ENCODE measurements at regions not wholly inside any gene's neighbourhood (a gene's known extent, or its start where the extent isn't known, plus 50 kb on each side); places are given as distances from the start of the nearest gene placed in this dataset.

DNA sequence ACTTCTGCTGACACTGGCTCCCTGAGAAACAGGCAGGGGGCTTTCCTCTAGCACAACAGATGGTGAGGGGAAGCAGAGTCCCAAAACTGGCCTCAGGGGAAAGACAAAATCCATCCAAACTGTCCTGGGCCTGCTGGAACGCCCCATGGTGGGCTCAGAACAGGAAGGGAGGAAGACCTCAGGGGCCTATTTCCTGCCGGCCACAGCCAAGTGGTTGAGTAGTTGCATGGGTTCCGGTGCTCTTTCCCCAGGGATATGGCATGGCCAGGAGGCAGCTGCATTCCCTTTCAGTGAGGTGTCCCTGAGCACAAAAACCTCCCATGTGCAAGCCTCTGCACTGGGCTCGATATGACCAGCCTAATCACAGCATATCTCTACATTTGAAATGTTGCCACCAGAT, 303.0 kb upstream of the IRX5 start (continued):
- TF ChIP-seq, protein P1, sequence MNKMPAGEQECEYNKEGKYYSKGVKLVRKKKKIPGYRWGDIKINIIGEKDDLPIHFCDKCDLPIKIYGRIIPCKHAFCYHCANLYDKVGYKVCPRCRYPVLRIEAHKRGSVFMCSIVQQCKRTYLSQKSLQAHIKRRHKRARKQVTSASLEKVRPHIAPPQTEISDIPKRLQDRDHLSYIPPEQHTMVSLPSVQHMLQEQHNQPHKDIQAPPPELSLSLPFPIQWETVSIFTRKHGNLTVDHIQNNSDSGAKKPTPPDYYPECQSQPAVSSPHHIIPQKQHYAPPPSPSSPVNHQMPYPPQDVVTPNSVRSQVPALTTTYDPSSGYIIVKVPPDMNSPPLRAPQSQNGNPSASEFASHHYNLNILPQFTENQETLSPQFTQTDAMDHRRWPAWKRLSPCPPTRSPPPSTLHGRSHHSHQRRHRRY (tag by site-specific recombination; IDR thresholded peaks at IDR 0.05): no peak
- TF ChIP-seq ZNF211 (tag by site-specific recombination; IDR thresholded peaks at IDR 0.05; ENCODE audit: low read depth) (no peak), YY1 (tag by site-specific recombination; IDR thresholded peaks at IDR 0.05) (no peak), ZNF549 (tag by site-specific recombination; IDR thresholded peaks at IDR 0.05) (no peak), ZNF777 (tag by site-specific recombination; IDR thresholded peaks at IDR 0.05; ENCODE audit: borderline replicate concordance) (no peak), ZNF558 (tag by site-specific recombination; IDR thresholded peaks at IDR 0.05) (no peak), ZNF157 (tag by site-specific recombination; IDR thresholded peaks at IDR 0.05) (no peak), KLF9 (tag by site-specific recombination; IDR thresholded peaks at IDR 0.05; ENCODE audit: low read depth) (no peak), ZNF366 (tag by site-specific recombination; conservative IDR thresholded peaks at IDR 0.05) (no peak), ZFHX2 (tag by site-specific recombination; conservative IDR thresholded peaks at IDR 0.05) (no peak), ZBTB1 (tag by site-specific recombination; IDR thresholded peaks at IDR 0.05) (no peak)
- TF ChIP-seq, protein P2, sequence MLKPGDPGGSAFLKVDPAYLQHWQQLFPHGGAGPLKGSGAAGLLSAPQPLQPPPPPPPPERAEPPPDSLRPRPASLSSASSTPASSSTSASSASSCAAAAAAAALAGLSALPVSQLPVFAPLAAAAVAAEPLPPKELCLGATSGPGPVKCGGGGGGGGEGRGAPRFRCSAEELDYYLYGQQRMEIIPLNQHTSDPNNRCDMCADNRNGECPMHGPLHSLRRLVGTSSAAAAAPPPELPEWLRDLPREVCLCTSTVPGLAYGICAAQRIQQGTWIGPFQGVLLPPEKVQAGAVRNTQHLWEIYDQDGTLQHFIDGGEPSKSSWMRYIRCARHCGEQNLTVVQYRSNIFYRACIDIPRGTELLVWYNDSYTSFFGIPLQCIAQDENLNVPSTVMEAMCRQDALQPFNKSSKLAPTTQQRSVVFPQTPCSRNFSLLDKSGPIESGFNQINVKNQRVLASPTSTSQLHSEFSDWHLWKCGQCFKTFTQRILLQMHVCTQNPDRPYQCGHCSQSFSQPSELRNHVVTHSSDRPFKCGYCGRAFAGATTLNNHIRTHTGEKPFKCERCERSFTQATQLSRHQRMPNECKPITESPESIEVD (tag by site-specific recombination; IDR thresholded peaks at IDR 0.05): no peak

DNA sequence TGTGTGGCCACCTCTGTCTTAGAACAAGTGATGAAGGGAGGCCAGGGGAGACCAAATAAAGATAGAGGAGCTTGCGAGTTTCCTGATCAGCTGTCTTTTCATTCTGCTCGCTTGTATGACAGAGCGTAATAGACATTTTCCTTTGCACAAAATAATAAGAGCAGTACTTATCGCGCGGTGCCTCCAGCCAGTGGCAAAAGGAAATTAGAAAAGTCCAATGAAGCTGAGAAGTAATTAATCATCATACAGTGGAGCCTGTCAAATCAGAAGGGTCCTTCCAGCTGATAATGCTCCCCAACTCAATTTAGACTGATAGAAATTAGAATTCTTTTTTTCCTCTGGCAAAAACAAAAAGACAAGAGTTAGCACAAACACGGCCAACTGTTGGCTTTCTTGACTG, 307.0 kb upstream of the IRX5 start:
- ChIA-PET CTCF (interaction anchor here (0.6 kb wide), 1 partner anchor 18 kb away, joined by 3 read pairs; no protein-coding TSS in a partner anchor), POLR2A (no interaction called here)
- TF ChIP-seq HOXD13 (CRISPR knock-in tag; IDR thresholded peaks at IDR 0.05; ENCODE audit: borderline replicate concordance) (no peak), ZNF843 (tag by site-specific recombination; IDR thresholded peaks at IDR 0.05) (no peak), ZNF146 (tag by site-specific recombination; IDR thresholded peaks at IDR 0.05) (no peak), ZNF791 (tag by site-specific recombination; IDR thresholded peaks at IDR 0.05) (no peak), OSR2 (tag by site-specific recombination; IDR thresholded peaks at IDR 0.05) (no peak), ZNF202 (tag by site-specific recombination; IDR thresholded peaks at IDR 0.05; ENCODE audit: borderline replicate concordance) (no peak), KLF9 (tag by site-specific recombination; IDR thresholded peaks at IDR 0.05; ENCODE audit: low read depth) (no peak), ZNF558 (tag by site-specific recombination; IDR thresholded peaks at IDR 0.05) (no peak), ZNF311 (tag by site-specific recombination; IDR thresholded peaks at IDR 0.05; ENCODE audit: borderline replicate concordance) (no peak), ZNF354C (tag by site-specific recombination; IDR thresholded peaks at IDR 0.05; ENCODE audit: borderline replicate concordance, low read depth) (no peak), ZNF266 (tag by site-specific recombination; IDR thresholded peaks at IDR 0.05; ENCODE audit: low read depth) (no peak), ZFP41 (tag by site-specific recombination; IDR thresholded peaks at IDR 0.05; ENCODE audit: borderline replicate concordance) (no peak)
- TF ChIP-seq, protein P3, sequence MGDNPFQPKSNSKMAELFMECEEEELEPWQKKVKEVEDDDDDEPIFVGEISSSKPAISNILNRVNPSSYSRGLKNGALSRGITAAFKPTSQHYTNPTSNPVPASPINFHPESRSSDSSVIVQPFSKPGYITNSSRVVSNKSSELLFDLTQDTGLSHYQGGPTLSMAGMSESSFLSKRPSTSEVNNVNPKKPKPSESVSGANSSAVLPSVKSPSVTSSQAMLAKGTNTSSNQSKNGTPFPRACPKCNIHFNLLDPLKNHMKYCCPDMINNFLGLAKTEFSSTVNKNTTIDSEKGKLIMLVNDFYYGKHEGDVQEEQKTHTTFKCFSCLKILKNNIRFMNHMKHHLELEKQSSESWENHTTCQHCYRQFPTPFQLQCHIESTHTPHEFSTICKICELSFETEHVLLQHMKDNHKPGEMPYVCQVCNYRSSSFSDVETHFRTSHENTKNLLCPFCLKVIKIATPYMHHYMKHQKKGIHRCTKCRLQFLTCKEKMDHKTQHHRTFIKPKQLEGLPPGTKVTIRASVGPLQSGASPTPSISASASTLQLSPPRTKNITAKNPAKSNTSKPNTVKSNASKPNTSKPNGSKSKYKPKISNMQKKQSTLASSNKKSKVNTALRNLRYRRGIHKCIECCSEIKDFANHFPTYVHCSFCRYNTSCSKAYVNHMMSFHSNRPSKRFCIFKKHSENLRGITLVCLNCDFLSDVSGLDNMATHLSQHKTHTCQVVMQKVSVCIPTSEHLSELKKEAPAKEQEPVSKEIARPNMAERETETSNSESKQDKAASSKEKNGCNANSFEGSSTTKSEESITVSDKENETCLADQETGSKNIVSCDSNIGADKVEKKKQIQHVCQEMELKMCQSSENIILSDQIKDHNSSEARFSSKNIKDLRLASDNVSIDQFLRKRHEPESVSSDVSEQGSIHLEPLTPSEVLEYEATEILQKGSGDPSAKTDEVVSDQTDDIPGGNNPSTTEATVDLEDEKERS (tag by site-specific recombination; IDR thresholded peaks at IDR 0.05): no peak
- TF ChIP-seq, protein P4, sequence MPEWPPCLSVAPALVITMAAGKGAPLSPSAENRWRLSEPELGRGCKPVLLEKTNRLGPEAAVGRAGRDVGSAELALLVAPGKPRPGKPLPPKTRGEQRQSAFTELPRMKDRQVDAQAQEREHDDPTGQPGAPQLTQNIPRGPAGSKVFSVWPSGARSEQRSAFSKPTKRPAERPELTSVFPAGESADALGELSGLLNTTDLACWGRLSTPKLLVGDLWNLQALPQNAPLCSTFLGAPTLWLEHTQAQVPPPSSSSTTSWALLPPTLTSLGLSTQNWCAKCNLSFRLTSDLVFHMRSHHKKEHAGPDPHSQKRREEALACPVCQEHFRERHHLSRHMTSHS (tag by site-specific recombination; IDR thresholded peaks at IDR 0.05): no peak
- TF ChIP-seq, protein P5, sequence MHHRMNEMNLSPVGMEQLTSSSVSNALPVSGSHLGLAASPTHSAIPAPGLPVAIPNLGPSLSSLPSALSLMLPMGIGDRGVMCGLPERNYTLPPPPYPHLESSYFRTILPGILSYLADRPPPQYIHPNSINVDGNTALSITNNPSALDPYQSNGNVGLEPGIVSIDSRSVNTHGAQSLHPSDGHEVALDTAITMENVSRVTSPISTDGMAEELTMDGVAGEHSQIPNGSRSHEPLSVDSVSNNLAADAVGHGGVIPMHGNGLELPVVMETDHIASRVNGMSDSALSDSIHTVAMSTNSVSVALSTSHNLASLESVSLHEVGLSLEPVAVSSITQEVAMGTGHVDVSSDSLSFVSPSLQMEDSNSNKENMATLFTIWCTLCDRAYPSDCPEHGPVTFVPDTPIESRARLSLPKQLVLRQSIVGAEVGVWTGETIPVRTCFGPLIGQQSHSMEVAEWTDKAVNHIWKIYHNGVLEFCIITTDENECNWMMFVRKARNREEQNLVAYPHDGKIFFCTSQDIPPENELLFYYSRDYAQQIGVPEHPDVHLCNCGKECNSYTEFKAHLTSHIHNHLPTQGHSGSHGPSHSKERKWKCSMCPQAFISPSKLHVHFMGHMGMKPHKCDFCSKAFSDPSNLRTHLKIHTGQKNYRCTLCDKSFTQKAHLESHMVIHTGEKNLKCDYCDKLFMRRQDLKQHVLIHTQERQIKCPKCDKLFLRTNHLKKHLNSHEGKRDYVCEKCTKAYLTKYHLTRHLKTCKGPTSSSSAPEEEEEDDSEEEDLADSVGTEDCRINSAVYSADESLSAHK (tag by site-specific recombination; IDR thresholded peaks at IDR 0.05): no peak
- TF ChIP-seq, protein P6, sequence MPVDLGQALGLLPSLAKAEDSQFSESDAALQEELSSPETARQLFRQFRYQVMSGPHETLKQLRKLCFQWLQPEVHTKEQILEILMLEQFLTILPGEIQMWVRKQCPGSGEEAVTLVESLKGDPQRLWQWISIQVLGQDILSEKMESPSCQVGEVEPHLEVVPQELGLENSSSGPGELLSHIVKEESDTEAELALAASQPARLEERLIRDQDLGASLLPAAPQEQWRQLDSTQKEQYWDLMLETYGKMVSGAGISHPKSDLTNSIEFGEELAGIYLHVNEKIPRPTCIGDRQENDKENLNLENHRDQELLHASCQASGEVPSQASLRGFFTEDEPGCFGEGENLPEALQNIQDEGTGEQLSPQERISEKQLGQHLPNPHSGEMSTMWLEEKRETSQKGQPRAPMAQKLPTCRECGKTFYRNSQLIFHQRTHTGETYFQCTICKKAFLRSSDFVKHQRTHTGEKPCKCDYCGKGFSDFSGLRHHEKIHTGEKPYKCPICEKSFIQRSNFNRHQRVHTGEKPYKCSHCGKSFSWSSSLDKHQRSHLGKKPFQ (tag by site-specific recombination; IDR thresholded peaks at IDR 0.05): no peak

More for the DNA sequence above, 307.0 kb upstream of the IRX5 start:
- Histone ChIP-seq H3K4me1 (ENCODE audit: control insufficient read depth, insufficient read depth, low read length) (no peaks in the 10 kb centered on the region), H3K4me3 (ENCODE audit: low read depth, low read length) (no peak overlapping the region), H3K9me3 (ENCODE audit: control insufficient read depth, insufficient read depth, low read depth, low read length) (no peaks in the 10 kb centered on the region), H3K27ac (ENCODE audit: extremely low read depth, low read depth, low read length) (no peak overlapping the region), H3K36me3 (ENCODE audit: control insufficient read depth in 2 of 2, insufficient read depth in 1 of 2, low read length in 2 of 2) (no peaks in the 10 kb centered on the region)
